HepG2 (cell line): ENCODE measurements at regions not wholly inside any gene's neighbourhood (a gene's known extent, or its start where the extent isn't known, plus 50 kb on each side); places are given as distances from the start of the nearest gene placed in this dataset.

Source experiments
- ATAC-seq: fragments of 200-7000 bp; cut with Tn5 transposase; 3 replicates; pipeline ENCODE4 v1.9.1; 2020; ENCODE audit warnings: mild to moderate bottlenecking, moderate library complexity
- BruUV-seq: library from RNA; stranded (reverse); fragments of 400-500 nt; replicated peaks from 2 replicates; lab custom pipeline; 2021; lab: Mats Ljungman, UMichigan
- CTCF ChIA-PET: fragments of 300-600 bp; formaldehyde crosslinking; extraction: SDS; loops from one replicate; lab custom pipeline; 2021; ENCODE audit warnings: low total read pairs, inconsistent platforms, low intra/inter-chr PET ratio; lab: Yijun Ruan, JAX
- POLR2A ChIA-PET: fragments of 350-600 bp; sonication (Branson Sonifier 250); formaldehyde crosslinking; loops from one replicate; lab custom pipeline; 2020; ENCODE audit warnings: antibody characterized with exemption, inconsistent platforms; lab: Yijun Ruan, JAX
- DNase-seq: peaks from one replicate; pipeline ENCODE4 v3.0.0-alpha.2; 2015; ENCODE audit warnings: low spot score
- FAIRE-seq: peaks from 3 replicates; lab custom pipeline; 2011; peaks lifted over from hg19 to GRCh38; lab: Jason Lieb, UNC
- H2AFZ ChIP-seq: one replicate; pipeline ENCODE4 v1.6.1; 2011; ENCODE audit warnings: low read length, inconsistent platforms
- H3K27ac ChIP-seq: fragments of 300-600 bp; 3 replicates; pipeline ENCODE4 v1.8.0; 2011; ENCODE audit warnings: mixed run types, mild to moderate bottlenecking, mixed read lengths, low read length, inconsistent platforms; ENCODE audit not compliant: insufficient read depth; ENCODE audit errors: extremely low read length
- H3K27me3 ChIP-seq, 2 experiments: fragments of 200-600 bp in 1 of 2; 2 replicates in 1 of 2; 3 replicates in 1 of 2; pipeline versions ENCODE4 v1.6.0 to v1.8.0; 2011; ENCODE audit warnings: low read length in 2 of 2, mild to moderate bottlenecking in 2 of 2, moderate library complexity in 2 of 2, inconsistent platforms in 1 of 2; ENCODE audit not compliant: insufficient read depth in 2 of 2, control insufficient read depth in 1 of 2
- H3K36me3 ChIP-seq, 2 experiments: fragments of 200-600 bp in 1 of 2; replicated peaks in 1 of 2; 2 replicates in 1 of 2; 3 replicates in 1 of 2; pipeline versions ENCODE4 v1.5.1 to v1.8.0; 2011; ENCODE audit warnings: low read length in 2 of 2, inconsistent platforms in 1 of 2; ENCODE audit not compliant: insufficient read depth in 2 of 2, control insufficient read depth in 1 of 2
- H3K4me1 ChIP-seq: 2 replicates; pipeline ENCODE4 v1.5.1; 2012; ENCODE audit warnings: low read length, inconsistent platforms; ENCODE audit not compliant: insufficient read depth
- H3K4me2 ChIP-seq: 2 replicates; pipeline ENCODE4 v1.6.0; 2011; ENCODE audit warnings: low read depth, low read length, inconsistent platforms
- H3K4me3 ChIP-seq, 3 experiments: fragments of 200-600 bp in 1 of 3; sonication (generic), shearing (Covaris generic) in 1 of 3; replicated peaks in 1 of 3; 2 replicates each; pipeline ENCODE4 v1.5.1; 2011 to 2016; ENCODE audit warnings: low read length in 3 of 3, inconsistent platforms in 2 of 3, low read depth in 2 of 3, mild to moderate bottlenecking in 2 of 3, control low read depth in 1 of 3, mixed read lengths in 1 of 3; ENCODE audit not compliant: insufficient read depth in 1 of 3
- H3K79me2 ChIP-seq: one replicate; pipeline ENCODE4 v1.6.1; 2011; ENCODE audit warnings: low read length, inconsistent platforms; ENCODE audit not compliant: insufficient read depth
- H3K9ac ChIP-seq: 2 replicates; pipeline ENCODE4 v1.6.0; 2011; ENCODE audit warnings: mild to moderate bottlenecking, low read depth, low read length, inconsistent platforms; ENCODE audit not compliant: insufficient read depth
- H3K9me3 ChIP-seq: 2 replicates; pipeline ENCODE4 v1.5.1; 2012; ENCODE audit warnings: mild to moderate bottlenecking, low read length
- H4K20me1 ChIP-seq: 2 replicates; pipeline ENCODE4 v1.6.0; 2011; ENCODE audit warnings: inconsistent platforms, mild to moderate bottlenecking, low read length, moderate library complexity; ENCODE audit not compliant: insufficient read depth
- EZH2 ChIP-seq: conservative IDR thresholded peaks from 2 replicates; pipeline ENCODE4 v1.6.1; 2012; ENCODE audit warnings: mild to moderate bottlenecking, low read depth, low read length, moderate library complexity
- MED1 ChIP-seq: sonication (generic); formaldehyde crosslinking; IDR thresholded peaks from 2 replicates; pipeline ENCODE4 v1.4.0; 2020; ENCODE audit warnings: missing genetic modification reagents
- MNT ChIP-seq: fragments of 450-650 bp; IDR thresholded peaks from 2 replicates; pipeline ENCODE4 v1.6.1; 2016
- NFYB ChIP-seq: sonication (generic); formaldehyde crosslinking; IDR thresholded peaks from 2 replicates; pipeline ENCODE4 v1.4.0; 2020; ENCODE audit warnings: missing genetic modification reagents
- SALL1 ChIP-seq: sonication (generic); formaldehyde crosslinking; IDR thresholded peaks from 2 replicates; pipeline ENCODE4 v1.8.0; 2022; ENCODE audit warnings: mild to moderate bottlenecking, missing genetic modification reagents
- SNAPC4 ChIP-seq: sonication (generic); formaldehyde crosslinking; IDR thresholded peaks from 2 replicates; pipeline ENCODE4 v1.4.0; 2020; ENCODE audit warnings: mild to moderate bottlenecking, missing genetic modification reagents
- TFAP4 ChIP-seq: sonication (generic); IDR thresholded peaks from 2 replicates; pipeline ENCODE4 v1.6.1; 2016; ENCODE audit warnings: low read depth, borderline replicate concordance
- ZNF205 ChIP-seq: IDR thresholded peaks from 2 replicates; pipeline ENCODE4 v1.6.1; 2018; ENCODE audit warnings: missing biosample characterization, missing genetic modification reagents
- ZNF33B ChIP-seq: sonication (generic); formaldehyde crosslinking; IDR thresholded peaks from 2 replicates; pipeline ENCODE4 v1.5.1; 2020; ENCODE audit warnings: mild to moderate bottlenecking, missing genetic modification reagents
- ZNF34 ChIP-seq: sonication (generic); formaldehyde crosslinking; IDR thresholded peaks from 2 replicates; pipeline ENCODE4 v1.4.0; 2020; ENCODE audit warnings: mild to moderate bottlenecking, missing genetic modification reagents, borderline replicate concordance
- ZNF670 ChIP-seq: sonication (generic); formaldehyde crosslinking; IDR thresholded peaks from 2 replicates; pipeline ENCODE4 v1.8.0; 2022; ENCODE audit warnings: mild to moderate bottlenecking, missing genetic modification reagents, borderline replicate concordance
- ZNF841 ChIP-seq: sonication (generic); formaldehyde crosslinking; IDR thresholded peaks from 2 replicates; pipeline ENCODE4 v1.8.1; 2023; ENCODE audit warnings: missing genetic modification reagents, borderline replicate concordance
- WGBS: methylation state at CpG from one replicate; pipeline ENCODE4 v1.1.6; 2017; ENCODE audit warnings: low lambda C conversion rate; 5-methylcytosine and 5-hydroxymethylcytosine counted together
- in situ Hi-C: cut with HindIII; loops from 2 replicates; pipeline ENCODE4 v1.10.0; 2017; ENCODE audit warnings: low pct_unique_long_range_greater_than_20kb; ENCODE audit not compliant: extremely low pct_ligation_motif_present
- intact Hi-C: fragments of 100-400 bp; cut with micrococcal nuclease; formaldehyde crosslinking; loops from one replicate; pipeline ENCODE4 v1.10.0; 2022; ENCODE audit not compliant: unreplicated experiment
- TF ChIP-seq, protein P1 (sequence below), 2 experiments: sonication (generic) in 1 of 2; formaldehyde crosslinking in 1 of 2; IDR thresholded peaks; 2 replicates each; pipeline versions ENCODE4 v1.4.0 to v1.6.1; 2018 to 2020; ENCODE audit warnings: missing genetic modification reagents in 2 of 2, borderline replicate concordance in 1 of 2, low read depth in 1 of 2, mild to moderate bottlenecking in 1 of 2, missing biosample characterization in 1 of 2
- TF ChIP-seq, protein P2 (sequence below): sonication (generic); formaldehyde crosslinking; IDR thresholded peaks from 2 replicates; pipeline ENCODE4 v1.4.0; 2020; ENCODE audit warnings: missing genetic modification reagents

DNA sequence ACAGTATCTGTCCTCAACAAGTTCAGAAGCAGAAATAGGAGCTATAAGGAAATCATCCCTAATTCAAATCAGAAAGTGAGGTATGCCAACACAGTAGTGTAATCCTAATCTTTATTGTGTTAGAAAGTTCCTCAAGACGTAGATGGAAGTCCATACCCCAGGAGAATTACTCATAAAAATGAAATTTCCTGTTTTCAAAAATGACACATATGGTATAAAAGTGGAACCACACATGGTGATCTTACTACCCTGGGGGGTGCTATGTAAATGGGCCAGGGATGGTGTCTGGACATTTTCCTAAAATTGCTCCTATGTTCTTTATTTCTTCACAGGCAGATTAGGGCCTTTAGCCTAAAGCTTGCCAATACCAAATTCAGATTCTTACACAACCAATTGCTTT lies 204.1 kb downstream of the ARRDC4 start:
- no peak overlapping the region for H2AFZ ChIP-seq
- 0% methylated on average over 1 of the region's 1 CpG for WGBS
- ChIA-PET CTCF (no interaction called here), POLR2A (no interaction called here)
- H3K4me1 ChIP-seq: no peaks in the 10 kb centered on the region
- H3K4me2 ChIP-seq: no peak overlapping the region
- in situ Hi-C loops: no loop called here
- no TSS peak for BruUV-seq
- H3K79me2 ChIP-seq: no peaks in the 10 kb centered on the region
- intact Hi-C loops: no loop called here
- no peak for ATAC-seq
- no peak overlapping the region for H3K27ac ChIP-seq
- H3K9ac ChIP-seq: no peak overlapping the region
- H3K36me3 ChIP-seq: no peaks in the 10 kb centered on the region
- H4K20me1 ChIP-seq: no peaks in the 10 kb centered on the region
- H3K27me3 ChIP-seq: peaks cover 0 to 12% of the 10 kb centered on the region in 2 experiments; a peak in 2 of 5 replicates
- no peak for DNase-seq
- FAIRE-seq: no peak
- H3K4me3 ChIP-seq: no peak overlapping the region
- H3K9me3 ChIP-seq: no peaks in the 10 kb centered on the region
- TF ChIP-seq TFAP4: no peak
- TF ChIP-seq ZNF33B: no peak
- TF ChIP-seq EZH2: no peak
- no peak for TF ChIP-seq MED1 (CRISPR knock-in tag)
- no peak for TF ChIP-seq ZNF205 (CRISPR knock-in tag)
- no peak for TF ChIP-seq ZNF841
- TF ChIP-seq, protein P1, sequence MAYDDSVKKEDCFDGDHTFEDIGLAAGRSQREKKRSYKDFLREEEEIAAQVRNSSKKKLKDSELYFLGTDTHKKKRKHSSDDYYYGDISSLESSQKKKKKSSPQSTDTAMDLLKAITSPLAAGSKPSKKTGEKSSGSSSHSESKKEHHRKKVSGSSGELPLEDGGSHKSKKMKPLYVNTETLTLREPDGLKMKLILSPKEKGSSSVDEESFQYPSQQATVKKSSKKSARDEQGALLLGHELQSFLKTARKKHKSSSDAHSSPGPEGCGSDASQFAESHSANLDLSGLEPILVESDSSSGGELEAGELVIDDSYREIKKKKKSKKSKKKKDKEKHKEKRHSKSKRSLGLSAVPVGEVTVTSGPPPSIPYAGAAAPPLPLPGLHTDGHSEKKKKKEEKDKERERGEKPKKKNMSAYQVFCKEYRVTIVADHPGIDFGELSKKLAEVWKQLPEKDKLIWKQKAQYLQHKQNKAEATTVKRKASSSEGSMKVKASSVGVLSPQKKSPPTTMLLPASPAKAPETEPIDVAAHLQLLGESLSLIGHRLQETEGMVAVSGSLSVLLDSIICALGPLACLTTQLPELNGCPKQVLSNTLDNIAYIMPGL (CRISPR knock-in tag; IDR thresholded peaks at IDR 0.05; ENCODE audit: borderline replicate concordance in 1 of 2, low read depth in 1 of 2): no peak
- TF ChIP-seq SALL1 (CRISPR knock-in tag): no peak
- TF ChIP-seq, protein P2, sequence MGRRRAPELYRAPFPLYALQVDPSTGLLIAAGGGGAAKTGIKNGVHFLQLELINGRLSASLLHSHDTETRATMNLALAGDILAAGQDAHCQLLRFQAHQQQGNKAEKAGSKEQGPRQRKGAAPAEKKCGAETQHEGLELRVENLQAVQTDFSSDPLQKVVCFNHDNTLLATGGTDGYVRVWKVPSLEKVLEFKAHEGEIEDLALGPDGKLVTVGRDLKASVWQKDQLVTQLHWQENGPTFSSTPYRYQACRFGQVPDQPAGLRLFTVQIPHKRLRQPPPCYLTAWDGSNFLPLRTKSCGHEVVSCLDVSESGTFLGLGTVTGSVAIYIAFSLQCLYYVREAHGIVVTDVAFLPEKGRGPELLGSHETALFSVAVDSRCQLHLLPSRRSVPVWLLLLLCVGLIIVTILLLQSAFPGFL: no peak
- no peak for TF ChIP-seq SNAPC4 (CRISPR knock-in tag)
- TF ChIP-seq ZNF670 (CRISPR knock-in tag): no peak
- TF ChIP-seq ZNF34: no peak
- TF ChIP-seq MNT: no peak
- TF ChIP-seq NFYB: no peak
